HG02642 (cell line): ENCODE measurements at regions not wholly inside any gene's neighbourhood (a gene's known extent, or its start where the extent isn't known, plus 50 kb on each side); places are given as distances from the start of the nearest gene placed in this dataset.

ENCODE experiments used
- ATAC-seq: cut with Tn5 transposase; IDR thresholded peaks from one replicate; pipeline ENCODE4 v1.9.1; 2021; ENCODE audit warnings: mild to moderate bottlenecking; ENCODE audit not compliant: unreplicated experiment, poor library complexity

DNA sequence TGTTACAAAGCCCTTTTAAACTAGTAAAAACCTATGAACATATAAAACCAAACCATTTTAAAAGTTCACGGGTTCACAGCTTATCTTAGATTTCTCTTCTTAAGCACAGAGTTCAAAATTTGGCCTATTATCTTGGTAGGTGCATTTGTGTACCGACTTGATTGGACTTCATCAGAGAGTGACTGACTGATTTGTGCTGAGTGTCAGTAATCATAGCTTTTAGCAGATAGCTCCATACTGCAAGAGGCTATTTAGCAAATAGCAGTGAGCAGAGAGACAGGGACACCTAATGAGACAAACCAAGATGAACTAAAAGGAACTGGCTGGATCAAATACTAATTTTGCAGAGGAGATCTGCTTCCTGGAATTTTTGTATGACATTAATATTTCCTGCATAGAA is 274.5 kb downstream of the PRR16 start:
- no peak for ATAC-seq

DNA sequence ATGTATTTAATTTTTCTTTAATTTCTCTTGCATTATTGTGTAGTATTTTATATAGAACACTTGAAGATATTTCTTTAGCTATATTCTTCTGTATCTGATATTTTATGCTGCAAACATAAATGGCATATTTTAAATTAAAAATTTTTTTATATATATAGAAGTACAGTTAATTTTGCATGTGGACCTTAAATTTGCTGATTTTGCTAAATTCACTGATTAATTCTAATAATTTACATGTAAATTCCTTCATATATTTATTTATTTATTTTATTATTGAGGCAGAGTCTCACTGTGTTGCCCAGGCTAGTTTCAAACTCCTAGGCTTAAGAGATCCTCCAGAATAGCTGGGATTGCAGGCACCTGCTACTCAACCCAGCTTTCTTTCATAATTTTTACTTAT is 276.9 kb downstream of the PRR16 start:
- no peak for ATAC-seq

DNA sequence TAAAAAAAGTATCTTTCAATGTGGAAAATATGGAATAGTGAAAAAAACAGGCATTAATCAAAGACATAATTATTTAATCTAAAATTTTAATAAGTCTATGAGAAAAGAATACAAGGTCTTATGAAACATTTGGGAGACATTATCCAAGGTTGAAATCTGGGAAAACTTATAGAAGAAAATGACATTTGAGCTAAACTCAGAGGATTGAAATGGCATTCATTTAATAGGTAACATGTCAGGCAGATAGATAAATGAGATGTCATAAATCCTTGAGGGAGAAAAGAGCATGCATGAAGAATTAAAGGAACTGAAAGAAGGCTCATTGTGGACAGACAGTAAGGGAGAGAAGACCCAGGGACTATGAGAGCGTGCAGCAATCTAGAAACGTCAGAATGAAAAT is 284.4 kb downstream of the PRR16 start:
- no peak for ATAC-seq

DNA sequence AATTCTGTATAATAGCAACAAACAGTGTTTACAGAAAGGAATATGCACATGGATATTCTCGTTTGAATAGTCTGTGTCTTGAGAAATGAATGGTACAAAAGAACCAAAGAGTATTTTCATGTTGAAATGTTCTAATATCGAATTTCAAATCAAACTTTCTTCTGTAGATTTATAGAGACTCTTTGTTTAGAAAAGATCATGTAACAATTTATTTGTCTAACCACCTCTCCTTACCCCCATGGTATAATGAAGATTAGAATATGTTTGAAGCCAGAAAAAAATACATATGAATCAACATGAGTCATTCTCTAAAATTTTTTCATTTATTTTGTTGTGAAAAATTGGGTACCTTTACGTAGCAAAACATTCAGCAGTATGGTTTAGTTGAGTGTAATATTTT is 285.6 kb downstream of the PRR16 start:
- no peak for ATAC-seq

DNA sequence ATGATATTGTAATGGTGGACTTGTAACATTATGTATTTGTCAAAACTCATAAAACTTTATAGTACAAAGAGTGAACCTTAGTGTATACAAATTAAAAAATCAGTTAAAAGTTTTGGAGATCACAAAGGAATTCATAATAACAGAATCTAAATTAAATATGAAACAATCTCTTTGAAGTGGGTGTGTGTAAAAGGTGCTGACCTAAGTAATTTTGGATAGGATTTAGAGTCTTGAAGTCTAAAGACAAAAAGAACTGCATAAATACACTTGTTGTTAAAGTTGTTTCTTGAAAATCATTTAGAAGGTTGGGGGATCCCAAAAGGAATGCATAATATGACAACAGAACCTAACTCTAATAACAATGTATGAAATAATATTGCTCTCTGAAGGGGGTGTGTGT is 295.5 kb downstream of the PRR16 start:
- no peak for ATAC-seq

DNA sequence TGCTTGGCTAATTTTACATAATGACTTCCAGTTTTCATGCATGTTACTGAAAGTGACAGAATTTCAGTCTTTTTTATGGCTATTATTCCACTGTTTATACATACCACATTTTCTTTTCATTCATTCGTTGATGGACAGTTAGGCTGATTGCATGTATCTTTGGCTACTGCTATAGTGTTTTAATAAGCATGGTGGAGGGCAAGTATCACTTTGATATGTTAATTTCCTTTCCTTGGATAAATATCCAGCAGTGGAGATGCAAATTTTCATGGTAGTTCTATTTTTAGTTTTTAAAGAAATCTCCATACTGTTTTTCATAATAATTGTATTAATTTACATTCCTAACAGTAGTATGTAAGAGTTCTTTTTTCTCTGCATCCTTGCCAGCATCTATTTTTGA is 297.9 kb downstream of the PRR16 start:
- no peak for ATAC-seq

DNA sequence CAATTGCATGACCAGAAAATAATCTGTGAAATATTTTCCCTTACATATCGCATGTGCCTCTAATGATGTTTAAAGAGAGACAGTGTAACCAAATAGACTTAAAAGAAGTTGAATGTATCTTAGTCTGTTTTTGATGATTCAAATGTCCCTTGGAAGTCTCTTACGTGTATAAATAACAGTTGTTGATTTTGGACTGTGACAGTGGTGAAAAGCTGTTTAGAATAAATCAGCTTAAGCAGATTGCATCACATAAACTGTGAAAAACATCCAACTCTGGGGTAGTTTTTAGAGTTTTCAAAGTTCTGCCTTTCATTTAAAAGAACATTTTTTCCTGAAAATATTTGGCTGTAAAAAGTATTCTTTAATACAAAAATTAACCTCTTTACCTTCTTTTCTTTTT is 301.1 kb downstream of the PRR16 start:
- ATAC-seq, result no peak

DNA sequence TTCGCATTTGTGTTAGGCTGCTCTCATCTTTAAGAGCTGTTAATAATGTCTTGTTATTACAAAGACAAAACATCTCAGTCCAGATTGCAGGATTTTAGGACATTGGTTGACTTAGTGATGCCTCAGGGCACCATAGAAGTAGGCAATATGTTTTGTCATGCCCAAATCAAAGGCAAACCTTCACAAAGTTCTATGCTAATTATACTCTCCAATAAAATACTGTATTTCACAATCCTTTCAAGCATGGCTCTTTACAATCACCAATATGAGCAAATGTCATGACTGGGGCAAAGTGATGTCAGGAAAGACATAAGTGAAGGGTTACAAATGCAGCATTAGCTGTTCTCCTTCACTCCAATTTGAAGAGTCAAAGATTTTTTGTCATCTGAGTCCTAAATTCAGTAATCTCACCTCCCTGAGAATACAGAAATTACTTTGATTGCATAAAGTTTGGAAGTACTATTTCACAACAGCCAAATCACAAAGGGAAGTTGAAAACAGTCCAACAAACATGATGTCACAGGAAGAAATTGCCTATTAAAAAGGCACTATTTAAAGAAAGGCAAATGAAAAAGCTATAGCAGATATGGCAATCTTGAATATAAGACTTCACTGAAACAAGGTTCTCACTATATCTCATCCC is 303.2 kb downstream of the PRR16 start:
- ATAC-seq, result no peak

DNA sequence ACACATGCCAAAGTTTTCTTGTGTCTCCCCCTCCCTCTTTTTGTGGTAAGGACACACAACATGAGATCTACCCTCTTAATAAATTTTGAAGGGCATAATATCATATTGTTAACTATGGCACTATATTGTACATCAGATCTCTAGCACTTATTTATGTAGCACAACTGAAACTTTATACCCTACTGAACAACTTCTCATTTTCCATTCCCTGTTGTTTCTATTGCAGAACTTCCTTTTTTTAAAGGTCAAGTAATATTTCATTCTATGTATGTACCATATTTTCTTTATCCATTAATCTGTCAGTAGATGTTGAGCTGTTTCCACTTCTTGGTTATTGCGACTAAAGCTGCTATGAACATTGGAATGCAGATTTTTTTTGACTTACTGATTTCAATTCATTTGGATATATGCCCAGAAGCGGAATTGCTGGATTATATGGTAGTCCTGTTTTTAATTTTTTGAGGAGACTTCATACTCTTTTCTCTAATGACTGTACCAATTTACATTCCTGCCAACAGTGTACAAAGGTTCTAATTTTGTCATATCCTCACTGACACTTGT is 305.3 kb downstream of the PRR16 start:
- ATAC-seq, result no peak

DNA sequence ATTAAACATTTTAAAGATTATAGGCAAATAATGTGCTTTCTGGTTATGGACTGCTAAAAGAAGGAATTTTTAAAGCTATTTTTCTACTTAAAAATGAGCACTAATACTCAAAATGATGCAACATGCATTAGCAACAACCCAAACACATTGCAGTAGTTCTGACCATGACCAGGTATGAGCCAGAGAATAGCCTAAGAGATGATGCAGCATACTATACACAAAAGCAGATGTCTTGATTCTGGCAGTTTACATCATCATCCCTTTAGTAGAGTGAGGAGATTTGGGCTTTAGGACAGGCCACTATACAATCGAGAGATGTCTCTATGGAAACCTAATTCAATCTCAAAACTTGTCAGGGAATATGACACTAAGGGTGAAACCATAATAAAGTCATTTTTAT is 307.1 kb downstream of the PRR16 start:
- ATAC-seq, result no peak

DNA sequence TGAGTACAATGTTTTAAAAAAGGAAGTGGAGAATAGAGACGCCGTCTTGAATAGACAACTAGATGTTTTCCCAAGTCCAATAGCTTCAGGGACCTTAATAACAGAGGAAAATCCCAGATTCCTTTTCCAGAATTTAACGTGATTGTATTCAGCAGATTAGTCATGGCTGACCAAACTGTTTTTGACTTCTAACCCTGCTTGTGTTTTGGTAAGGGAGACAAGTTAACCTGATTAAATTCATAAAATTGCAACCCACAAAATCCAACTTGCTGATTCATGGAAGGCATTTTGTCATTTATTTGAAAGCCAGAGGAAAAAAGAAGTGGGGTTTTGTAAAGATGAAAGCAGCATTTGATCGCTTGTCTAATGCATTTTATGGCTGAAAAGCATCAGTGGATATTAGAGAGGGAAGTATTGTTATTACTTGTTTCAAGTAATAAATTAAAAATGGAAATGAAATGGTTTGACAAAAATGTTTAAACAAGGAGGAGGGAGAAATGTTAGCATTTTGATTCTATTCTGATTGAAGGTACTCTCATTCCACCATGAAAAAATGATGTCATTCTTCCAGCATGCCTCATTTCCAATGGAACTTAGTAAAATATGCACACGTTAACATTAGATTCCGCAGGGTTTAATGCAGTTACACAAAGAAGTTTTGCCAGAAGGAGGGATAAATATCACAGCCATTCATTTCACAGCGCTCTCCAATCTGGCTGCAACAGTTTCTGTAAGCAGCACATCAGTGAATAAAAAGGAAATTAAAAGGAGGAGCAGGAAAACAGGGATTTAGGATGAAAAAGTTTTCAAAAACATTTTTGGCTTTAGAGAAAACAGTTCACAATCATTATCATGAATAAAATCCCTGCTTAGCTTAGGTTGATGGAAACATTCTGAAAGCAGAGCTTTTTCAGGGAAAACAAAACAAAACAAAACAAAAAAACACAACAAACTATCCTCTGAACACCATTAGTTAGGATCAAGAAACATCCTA is 314.7 kb downstream of the PRR16 start:
- no peak for ATAC-seq

DNA sequence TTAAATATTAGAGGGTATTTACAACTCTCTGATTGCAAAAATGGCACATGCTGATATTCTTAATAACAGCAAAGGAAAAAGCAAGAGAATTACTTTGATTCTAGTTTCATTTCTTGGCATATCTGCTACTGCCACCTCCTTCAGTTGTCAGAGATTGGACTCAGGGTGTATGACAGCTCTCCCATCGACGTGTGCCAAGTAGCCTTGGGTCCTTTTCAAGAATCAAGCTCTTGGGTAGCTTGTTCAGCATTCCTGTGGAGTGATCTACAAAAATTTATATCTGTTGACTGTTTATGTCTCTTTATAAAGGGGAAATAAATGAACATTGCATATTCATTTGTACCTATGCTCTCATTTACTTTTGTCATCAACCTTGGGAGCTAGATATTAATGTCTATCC is 315.6 kb downstream of the PRR16 start:
- no peak for ATAC-seq

DNA sequence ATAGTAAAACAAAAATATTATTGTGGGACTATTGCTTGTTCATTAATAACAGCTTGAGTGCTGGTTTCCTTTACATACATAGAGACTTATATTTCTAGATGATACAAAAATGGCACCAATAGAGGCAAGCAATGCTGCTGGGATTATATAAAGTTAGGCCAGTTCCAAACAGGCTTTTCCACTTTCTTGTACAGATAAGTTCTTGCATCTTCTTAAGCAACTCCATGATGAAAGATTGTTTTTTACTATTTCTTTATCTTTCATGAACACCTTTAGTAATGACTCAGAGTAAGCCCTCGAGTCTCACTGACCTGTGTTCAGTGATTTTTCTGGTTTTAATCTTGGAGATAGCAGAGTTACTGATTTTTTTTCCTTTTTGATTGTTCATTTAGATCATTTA is 324.4 kb downstream of the PRR16 start:
- no peak for ATAC-seq

DNA sequence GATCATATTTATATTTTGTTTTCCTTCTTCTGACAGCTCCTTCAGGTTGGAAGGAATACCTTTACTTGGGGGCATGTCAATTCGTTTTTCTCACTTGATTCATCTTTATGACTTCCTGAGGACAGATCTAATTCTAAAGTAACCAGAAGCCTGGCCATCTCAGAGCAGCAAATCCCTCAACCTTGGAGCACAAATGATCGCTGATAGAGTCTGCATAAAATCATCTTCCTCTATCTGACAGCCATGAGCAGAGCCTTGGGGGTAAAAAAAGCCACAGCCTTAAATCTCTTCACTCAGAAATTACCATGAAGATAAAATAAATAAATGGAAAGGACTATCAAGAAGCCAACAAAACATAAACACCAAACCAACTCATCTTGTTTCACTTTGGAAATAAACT is 325.8 kb downstream of the PRR16 start:
- no peak for ATAC-seq

DNA sequence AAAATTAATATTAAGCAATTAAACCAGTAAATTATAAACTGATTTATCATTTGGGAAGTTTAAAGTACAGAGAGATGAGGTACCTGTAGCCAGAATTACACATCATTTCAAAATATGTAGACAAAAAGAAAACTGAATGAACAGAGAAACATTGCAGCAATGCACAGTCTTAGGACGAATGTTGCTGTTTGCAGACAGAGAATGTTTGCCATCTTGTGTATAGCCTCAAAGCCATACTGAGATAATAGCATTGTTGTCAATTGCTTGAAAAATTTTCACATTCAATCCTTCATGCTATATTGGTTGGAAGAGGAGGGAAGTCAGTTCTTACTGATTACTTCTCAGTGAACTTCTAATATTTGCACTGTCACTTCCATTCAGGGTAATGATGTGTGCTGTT is 326.2 kb downstream of the PRR16 start:
- no peak for ATAC-seq

DNA sequence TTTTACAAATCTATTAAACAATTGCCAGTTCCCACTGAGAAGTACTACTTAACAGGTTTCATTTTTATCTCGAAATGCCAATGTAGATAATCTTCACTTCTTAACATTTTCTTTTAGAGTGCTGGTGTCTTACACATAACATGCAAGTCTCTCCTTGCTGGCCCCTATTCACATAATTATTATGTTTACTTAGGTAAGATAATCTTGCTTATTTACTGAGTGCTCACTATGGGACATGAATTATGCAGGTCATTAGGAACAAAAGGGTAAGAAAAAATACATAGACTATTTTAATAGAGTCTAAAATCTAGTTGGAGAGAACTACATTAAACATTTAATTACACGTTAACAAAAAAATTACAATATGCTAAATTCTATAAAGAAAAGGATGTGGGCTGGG is 328.4 kb downstream of the PRR16 start:
- no peak for ATAC-seq

DNA sequence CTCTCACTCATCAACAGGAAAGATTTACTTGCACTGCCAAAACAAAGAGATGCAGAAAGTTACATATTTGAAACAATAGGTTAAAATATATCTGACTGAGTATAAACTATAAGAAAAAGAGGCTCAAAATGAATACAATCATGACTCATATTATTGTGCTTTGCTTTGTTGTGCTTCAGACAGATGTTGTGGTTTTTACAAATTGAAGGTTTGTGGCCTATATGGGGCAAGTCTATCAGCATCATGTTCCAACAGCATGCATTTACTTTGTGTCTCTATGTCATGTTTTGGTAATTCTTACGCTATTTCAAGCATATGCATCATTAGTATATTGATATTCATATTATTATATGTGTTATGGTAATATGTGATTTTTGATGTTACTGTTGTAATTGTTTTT is 330.0 kb downstream of the PRR16 start:
- ATAC-seq, result no peak

DNA sequence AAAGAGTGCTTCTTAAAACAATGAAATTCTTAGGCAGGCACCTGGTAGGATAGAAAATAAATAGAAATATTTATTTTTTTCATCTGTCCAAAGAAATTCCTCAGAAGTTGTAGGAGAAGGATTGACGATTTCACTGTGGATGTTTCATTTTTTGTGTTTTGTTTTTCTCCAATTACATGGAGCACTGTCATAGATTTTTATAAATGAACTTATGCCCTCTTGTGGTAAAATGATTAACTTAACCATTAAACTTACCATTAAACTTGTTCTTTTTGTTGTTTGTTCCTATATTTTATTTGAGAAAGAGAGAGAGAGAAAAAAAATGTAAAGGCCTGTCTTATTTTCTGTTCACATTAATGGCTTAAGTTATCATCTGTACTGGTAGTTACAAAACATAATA is 339.2 kb downstream of the PRR16 start:
- ATAC-seq, result no peak

DNA sequence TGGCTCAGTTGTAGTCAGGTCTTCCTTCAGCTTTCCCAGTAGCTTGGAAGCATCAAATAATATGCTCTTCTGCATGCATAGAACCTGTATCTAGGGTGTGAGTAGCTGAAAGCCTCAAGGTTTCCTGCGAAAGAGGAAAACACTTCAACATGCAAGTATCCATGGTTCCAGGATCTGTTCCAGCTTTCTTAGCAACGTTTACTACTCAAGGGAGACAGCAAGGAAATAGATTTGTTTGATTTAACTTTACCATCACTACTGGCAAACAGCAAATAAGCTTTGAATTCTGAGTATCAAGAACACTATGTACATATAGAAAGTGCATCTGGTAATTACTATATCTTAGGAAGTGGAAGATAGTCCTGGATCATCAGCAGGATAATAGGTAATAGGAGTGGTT is 341.0 kb downstream of the PRR16 start:
- ATAC-seq, result no peak

DNA sequence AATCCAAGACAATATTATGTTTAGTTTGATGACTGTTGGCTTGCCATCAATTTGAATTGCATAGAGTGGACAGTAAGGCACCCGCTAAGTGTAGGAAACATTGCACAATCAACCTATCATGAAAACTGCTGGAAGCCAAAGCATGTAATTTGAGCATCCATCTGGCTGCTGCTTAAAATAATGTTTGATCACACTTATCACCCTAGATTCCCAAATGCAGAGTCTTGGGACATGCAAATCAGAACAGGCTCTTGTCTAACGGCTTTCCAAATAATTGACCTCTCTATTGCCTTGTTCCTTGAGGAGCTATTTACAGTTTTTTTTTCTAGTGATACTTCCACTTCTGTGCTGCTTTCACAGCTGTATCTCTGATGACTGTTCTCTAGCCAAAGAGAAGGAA is 342.1 kb downstream of the PRR16 start:
- no peak for ATAC-seq

DNA sequence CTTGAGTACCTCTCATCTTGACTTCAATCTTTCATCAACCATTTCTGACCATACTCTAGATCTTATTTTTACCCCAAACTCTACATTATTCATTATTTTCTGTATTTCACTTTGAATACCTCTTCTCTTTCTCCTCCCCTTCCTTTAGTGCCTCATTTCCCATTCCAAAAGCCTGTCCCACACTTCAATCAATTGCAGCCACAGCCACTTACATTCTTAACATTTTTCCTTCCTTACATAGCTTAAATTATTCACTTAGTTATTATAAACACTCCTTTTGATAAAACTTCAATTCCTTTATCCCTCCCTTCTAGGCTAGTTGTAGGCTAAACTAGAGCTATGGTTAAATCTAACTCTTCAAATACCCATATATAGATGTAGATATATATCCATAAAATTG is 344.0 kb downstream of the PRR16 start:
- ATAC-seq, result no peak

DNA sequence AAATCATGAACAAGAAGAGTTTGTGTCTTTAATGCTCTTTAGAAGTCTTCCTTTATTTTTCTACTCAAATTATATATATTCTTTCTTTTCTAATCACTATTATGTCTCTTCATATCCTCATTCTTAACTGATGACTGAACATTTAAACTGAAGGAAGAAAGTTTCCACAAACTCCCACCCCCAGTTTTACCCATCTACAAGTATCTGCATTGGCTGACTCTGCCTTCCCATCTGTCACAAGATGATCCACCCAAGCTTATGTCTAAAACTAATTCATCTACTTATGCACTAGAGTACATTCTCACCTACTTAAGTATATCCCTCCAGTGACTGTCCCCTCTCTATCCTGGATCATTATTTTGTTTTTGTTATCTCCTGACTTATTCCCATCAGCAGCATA is 344.5 kb downstream of the PRR16 start:
- ATAC-seq, result no peak
